Right lung (tissue), 2 donors: ENCODE measurements at regions not wholly inside any gene's neighbourhood (a gene's known extent, or its start where the extent isn't known, plus 50 kb on each side); places are given as distances from the start of the nearest gene placed in this dataset.
"Not testable (repeated sequence)": the region's sequence is repeated elsewhere in the genome, so short reads cannot be mapped to it uniquely, and the experiment has no call there.

ENCODE experiments used
- DNase-seq, 2 donors: peaks; one replicate each; pipeline ENCODE4 v3.0.0-alpha.2; 2013

DNA sequence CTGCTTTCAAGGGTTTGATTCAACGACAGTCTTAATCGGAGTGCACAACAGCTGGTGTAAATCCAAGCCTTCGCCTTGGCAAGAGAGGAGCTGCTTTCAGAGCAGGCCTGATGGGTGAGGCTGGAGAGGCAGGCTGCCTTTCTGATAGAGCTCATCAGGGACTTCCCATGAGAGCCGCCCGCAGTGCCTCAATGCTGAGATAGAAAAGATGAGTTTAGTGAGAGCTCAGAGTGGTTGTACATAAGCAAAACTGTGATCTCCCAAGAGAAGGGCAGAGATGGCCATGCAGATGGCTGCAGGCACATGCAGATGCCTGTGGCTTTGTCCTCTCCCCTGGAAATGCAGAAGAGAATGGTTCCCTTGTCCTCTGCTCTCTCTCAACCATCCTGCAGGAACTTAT lies 122.1 kb downstream of the ARL4C start:
- DNase-seq: peak; percentile 38 to 55

DNA sequence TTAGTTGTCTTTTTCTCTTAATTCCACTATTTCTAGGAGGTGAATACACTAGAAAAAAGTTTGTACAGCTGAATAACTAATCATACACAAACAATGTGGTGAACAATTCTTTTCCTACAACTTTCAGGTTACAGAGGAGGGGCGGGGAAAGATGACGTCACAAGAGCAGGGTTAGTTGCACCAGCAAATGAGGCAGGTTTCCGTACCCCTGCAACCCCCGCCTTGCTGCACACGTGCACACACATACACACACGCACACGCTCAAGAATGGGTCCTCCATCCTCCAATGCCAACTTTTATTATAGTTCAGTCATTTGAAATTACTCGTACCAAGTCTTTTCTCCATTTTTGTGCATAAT lies 122.8 kb downstream of the ARL4C start:
- no peak for DNase-seq

DNA sequence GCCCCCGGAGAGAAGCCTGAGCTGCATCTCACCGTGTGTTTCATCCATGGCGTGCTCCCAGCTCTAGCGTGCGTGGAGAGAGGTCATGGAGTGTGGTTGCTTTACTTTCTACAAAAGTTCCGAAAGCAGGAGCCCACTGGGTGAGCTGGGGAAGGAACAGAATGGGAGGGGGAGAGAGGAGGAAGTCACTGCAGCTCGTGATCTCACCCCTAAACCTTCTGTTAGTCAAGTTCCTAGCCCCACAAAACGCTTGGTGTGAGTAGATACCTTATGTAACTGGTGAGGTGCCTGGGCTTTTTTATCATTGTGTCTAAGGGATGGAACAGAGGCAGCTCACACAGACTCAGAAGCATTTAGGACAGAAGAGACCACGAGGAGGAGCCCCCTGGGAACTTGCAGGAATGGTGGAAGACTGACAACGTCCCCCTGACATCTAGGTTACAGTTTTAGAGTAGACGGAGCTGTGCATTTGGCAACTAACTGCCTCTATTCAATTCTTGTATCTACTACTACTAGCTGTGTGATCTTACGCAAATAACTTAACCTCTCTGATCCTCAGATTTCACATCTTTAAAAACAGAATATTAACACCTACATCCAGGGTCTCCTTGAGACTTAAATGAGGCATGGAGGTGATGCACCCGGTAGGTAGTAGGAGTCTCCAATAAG lies 123.3 kb downstream of the ARL4C start:
- no peak for DNase-seq

DNA sequence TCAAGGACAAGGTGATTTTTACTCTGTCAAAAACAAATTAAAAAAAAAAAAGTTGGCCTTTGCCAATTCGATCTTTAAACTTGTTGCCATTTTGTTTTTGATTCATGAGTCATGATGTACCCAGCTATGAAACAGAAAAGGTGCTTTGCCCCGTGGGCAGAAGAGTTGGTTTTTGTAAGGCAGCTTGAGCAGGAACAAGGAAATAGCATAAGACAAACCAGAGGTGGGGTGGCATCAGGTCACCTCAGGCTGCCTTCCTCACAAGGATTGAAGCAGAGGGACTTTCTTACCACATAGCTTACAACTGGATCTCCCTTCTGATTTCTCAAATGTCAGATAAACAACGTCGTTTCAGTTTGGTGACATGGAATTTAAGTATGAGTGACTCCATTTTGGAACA lies 123.8 kb downstream of the ARL4C start:
- DNase-seq: no peak

DNA sequence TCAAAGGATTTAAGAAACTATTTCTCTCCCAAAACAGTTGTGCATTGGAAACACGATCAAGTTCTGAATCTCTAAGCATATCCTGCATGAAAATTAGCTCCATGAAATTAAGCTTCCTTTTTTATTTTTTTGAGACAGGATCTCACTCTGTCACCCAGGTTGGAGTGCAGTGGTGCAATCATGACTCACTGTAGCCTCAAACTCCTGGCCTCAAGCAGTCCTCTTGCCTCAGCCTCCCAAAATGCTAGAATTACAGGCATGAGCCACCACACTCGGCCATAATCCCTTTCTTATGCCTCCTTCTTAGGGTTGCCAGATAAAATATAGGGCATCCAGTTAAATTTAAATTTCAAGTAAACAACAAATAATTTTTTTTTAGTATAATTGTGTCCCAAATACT lies 124.4 kb downstream of the ARL4C start:
- DNase-seq: no peak

DNA sequence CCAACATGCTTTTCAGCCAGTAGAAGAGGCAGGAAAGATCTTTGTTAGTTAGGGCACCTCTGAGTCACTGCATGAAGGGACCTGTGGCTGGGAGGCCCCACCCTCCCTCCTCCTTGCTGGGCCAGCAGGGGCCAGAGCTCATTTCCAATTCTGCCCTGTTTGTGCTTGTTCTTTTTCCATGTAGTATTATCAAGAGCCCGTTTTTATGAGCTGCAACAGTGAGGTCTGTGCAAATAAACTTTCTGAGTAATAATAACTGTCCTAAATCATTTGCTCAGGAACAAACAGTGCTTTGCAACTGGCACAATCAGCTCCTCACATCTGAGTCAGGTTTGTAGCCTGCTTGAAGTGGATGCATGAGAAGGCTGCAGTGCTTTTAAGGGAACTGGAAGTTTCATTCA lies 128.0 kb downstream of the ARL4C start:
- DNase-seq: no peak

DNA sequence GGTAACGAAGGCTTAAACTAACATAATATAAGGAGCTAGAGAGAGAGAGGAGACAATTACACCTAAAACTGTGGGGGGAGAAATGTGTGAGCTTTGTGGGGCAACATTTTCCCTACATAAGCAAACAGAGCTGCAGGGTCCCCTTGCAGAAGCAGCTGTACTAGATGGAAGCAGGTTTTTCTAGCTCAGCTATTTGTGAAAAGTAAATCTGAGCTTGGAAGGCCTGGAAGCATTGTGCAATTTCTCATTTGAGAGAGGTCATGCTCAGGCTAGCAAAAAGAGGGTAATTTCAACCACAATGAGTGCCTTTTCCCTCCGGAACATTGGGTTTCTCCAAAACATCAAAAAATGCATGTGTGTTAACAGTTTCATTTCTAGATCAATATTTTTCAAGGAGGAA lies 130.0 kb downstream of the ARL4C start:
- peak; percentile 71 for DNase-seq

DNA sequence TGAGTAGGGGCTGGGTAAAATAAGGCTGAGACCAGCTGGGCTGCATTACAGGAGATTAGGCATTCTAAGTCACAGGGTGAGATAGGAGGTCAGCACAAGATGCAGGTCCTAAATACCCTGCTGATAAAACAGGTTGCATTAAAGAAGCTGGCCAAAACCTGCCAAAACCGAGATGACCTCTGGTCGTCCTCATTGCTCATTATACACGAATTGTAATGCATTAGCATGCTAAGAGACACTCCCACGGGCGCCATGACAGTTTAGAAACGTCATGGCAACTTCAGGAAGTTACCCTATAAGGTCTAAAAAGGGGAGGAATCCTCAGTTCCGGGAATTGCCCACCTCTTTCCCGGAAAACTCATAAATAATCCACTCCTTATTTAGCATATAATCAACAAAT lies 132.2 kb downstream of the ARL4C start:
- DNase-seq: no peak

DNA sequence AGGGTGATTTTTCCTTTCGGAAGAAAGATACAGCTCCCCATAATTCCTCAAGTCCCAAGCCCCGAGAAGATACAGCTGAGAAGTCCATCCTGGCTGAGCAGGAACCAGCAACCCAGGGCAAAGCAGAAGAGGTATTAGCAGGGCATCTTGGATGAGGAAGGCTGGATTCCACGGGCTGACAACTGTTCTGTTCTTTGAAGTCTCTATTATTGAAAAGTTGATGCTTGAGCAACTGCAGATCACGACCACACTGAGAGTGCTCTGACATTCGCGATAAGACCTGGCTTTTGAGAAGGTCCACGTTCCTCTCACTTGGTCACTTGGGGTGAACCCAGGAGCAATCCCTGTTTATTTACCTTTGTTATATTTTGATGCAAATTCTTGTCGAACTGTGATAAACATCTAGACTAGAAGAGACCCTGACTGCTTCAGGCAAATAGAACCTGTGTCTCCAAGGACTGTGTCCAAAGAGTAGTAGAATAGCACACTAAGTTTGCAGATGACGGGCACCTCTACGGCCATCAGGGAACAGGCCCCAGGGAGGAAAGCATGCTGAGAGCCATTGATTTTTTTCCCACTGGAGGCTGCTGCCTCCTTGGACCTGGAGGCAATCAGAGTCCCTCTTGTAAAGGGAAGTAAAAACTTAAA lies 133.1 kb downstream of the ARL4C start:
- no peak for DNase-seq

DNA sequence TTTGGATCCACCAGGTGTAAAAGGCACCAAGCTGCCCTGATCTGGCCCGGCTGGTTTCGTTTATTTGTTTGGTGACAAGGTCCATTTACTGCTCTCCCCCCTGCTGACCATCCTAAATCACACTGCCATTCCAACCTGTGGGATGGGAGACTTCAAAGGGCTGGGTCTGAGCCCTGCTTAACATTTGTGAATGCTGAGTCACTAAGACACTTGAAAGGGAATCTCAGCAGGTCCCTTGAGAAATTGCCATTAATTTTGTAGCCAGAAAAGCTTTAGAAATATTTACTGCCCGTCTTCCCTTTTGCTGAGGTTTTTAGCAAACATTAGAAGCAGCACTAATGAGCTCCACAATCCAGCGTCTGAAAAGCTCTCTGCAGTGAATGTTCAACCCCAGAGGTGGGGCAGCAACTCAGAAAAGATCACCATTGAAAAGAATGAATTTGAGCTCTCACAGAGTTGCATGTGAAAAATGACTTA lies 133.8 kb downstream of the ARL4C start:
- peak in 1 of 2 donors; percentile 21 for DNase-seq

DNA sequence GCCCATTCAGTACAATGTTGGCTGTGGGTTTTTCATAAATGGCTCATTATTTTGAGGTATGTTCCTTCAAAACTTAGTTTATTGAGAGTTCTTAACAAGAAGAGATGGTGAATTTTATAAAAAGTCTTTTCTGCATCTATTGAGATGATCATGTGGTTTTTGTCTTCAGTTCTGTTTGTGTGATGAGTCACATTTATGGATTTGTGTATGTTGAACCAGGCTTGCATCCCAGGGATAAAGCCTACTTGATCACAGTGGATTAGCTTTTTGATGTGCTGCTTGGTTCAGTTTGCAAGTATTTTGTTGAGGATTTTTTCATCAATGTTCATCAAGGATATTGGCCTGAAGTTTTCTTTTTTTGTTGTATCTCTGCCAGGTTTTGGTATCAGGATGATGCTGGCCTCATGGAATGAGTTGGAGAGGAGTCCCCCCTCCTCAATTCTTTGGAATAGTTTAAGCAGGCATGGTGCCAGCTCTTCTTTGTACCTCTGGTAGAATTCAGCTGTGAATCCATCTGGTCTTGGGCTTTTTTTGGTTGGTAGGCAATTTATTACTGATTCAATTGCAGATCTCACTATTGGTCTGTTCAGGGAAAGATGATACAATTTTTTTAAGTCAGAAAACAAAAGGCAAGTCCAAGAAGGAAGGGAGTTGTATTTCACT lies 136.4 kb downstream of the ARL4C start:
- DNase-seq: not testable (repeated sequence)

DNA sequence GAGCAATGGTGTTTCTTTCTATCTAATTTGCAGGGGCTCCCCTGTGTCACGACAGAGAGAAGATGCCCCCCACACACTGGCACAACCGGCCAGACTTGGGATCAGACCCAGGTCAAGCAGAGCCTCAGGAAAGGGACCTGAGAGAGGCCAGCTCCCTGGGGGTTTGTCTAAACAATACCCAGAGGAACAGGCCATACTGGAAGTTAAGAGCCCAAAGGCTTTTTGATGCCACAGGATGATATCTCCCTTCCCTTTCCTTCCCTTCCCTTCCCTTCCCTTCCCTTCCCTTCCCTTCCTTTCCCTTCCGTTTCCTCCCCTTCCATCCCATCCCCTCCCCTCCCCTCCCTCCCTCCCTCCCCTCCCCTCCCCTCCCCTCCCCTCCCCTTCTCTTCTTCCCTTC lies 139.2 kb downstream of the ARL4C start:
- DNase-seq: no peak

DNA sequence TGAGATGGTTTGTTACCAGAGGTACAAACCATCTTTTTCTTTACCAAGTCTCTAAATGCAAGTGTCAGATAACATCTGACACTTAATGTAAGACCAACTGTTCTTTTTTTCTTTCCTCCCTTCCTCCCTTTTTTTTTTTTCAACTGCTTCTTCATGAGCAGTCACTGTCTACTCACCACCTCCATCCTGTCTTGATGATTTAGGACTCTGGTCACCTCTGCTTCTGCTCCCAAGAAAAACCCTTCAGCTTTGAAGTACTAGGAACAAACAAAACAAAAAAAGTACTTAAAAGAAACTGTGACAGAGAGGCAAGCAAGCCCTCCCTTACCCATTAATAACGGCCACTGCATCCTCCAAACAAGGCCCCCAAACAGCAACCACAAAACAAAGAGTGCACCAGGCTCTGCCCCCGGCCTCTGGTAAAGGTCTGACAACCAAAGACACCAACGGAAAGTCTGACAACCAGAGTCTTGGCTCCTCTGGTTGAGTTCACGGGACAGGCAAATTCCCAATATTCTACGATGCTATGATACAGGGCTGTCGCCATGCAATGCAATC lies 141.0 kb downstream of the ARL4C start:
- DNase-seq: no peak

DNA sequence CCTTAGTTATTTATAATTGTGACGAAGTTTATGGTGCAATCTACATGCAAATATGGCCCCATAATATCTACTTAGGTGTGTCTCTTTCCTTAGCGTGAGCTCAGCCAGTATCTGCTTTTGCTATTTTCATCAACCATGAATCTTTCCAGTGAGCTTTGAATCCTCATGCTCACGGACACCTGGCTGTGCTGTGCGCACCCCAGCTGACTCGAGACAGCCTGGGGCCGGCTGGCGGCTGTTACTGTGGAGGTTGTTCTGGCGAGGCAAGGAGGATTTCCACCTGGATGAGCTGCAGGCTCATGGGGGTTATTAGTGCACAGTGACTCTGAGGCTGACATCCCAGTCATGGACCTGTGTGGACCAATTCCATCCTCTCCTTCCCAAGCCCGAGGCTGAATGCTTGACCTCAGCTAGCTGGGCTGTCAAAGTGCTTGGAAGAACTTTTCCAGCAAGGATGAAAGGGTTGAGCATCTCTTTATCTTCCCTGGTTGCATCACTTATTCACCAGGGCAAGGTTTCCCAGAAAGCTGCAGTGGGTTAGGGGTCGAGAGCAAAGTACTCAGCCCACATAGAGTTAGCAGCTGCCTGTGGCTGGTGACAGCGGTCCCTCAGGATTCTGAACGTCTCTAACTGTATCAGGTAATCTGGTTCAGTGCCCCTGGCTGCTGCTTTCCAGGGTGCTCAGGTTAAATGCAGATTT lies 141.7 kb downstream of the ARL4C start:
- no peak for DNase-seq

DNA sequence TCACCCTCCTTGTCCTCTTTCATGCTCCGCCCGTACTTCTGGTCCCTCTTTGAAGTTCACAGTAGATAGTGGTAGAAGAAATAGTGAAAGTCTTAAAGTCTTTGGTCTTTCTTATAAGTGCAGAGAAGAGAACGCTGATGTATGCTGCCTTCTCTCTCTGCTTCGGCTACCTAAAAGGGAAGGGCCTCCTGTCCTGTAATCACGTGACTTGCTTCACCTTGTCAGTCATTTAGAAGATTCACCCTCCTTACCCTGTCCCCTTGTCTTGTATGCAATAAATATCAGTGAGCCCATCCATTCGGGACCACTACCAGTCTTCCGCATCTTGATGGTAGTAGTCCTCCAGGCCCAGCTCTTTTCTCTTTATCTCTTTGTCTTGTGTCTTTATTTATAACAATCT lies 144.6 kb downstream of the ARL4C start:
- DNase-seq: no peak

DNA sequence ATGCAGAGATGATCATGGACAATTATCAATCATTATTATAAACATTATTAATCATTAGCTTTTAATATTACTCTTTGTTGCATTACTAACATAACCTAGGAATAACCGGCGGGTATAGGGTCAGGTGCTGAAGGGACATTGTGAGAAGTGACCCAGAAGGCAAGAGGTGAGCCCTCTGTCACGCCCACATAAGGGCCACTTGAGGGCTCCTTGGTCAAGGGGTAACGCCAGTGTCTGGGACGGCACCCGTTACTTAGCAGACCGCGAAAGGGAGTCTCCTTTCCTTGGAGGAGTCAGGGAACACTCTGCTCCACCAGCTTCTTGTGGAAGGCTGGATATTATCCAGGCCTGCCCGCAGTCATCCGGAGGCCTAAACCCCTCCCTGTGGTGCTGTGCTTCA lies 145.0 kb downstream of the ARL4C start:
- DNase-seq: not testable (repeated sequence)

DNA sequence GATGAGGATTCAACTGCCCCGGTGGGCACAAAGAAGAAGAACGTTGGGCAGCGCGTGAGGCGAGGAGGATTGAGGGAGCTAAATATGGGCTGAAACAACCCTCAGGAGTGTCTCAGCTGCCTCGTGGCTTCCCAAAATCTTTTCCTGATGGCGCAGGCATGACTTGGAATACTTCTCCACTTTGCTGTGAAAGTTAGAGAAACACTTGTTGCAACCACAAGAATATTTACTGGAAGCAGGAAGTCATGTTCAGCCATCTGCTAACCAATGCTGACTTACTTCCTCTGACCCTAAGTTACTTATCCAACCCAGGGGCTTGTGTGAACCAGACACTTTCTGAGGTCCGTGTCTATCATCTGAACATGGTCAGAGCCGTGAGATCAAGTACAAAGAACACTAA lies 148.8 kb downstream of the ARL4C start:
- no peak for DNase-seq

DNA sequence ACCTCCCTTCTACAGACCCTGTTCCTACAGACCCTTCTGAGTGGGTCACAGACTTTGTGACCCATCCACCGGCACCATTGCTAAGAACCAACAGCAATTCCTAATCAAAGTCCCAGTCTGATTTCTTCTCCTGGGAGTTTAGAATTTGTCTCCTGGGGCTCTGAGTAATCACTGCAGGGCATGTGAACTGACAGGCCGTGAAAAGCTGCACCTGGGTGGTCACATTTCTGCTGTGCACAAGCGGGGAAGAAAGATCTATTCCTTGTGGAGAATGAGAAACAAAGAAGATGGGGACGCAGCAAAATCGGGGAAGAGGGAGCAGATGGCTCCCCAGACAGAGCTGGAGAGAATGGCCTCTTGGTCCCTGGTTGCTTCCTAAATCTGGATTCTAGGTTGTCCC lies 151.0 kb downstream of the ARL4C start:
- DNase-seq: no peak

DNA sequence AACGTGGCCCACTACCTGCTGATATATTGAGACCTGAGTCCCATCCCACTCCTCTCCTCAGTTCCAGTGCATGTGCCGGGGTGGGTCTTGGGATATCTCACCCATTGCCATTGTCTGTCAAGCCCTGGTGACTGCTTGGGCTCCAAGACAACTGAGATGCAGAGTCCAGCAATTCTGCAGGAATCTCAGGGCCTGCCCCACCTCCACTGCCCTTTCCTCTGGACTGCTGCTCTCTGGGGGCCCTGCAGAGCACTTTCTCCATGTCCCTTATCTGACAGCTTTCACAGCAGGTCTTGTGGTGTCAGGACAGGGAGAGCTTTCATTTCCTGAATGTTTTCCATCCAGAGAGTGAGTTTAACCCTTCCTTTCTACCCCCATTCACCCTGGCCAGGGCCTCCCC lies 152.9 kb downstream of the ARL4C start:
- no peak for DNase-seq

DNA sequence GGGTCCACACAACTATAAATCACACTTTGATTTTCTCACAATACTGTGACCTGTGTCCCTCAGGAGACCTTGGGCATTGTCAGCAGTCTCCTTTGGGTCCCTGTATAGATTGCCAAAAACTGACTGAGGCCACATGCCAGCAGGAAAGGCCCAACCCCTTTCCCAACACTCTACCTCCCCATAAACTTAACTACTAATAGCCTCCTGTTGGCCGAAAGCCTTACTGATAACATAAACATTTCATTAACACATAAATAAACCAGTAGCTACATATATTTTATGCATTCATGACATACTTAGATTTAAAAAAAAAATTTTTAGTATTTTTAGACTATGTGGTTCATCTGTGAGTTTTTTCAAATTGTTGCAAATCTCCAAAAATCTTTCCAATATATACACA lies 153.5 kb downstream of the ARL4C start:
- DNase-seq: no peak

DNA sequence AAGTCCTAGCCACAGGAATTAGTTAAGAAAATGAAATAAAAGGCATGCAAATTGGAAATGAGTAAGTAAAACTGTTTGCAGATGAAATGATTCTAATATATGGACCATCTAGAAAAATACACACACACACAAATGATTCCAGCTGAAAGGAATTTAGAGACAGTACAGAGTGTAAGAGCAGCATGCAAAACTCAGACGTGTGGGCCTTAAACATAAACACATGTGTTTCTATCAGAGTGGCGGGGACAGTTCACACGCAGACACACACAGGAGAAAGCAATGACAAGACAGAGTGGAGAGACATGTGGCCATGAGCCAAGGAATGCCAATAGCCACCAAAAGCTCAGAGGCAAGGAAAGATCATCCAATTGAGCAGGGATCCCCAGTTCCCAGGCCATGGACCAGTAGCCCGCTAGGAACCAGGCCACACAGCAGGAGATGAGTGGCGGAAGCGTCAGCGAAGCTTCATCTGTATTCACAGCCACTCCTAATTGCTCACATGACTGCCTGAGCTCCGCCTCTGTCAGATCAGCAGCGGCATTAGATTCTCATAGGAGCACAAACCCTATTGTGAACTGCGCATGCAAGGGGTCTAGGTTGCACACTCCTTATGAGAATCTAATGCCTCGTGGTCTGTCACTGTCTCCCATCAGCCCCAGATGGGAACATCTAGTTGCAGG lies 155.4 kb downstream of the ARL4C start:
- DNase-seq: no peak

DNA sequence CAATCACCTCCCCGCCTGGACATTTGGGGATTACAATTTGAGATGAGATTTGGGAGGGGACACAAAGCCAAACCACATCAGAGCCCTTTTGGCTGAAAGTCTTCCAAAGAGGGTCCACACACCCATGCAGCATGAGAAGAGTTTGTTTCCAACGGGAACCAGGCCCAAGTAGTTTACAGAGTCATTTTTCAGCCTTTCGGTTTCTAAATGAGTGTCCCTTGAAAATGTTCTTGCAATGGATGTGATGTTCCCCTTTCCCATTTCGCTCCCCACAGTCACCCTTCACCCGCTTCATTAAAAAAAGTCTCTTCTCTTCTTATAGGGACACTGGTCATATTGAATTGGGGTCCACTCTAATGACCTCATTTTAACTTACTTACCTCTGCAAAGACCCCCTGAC lies 157.4 kb downstream of the ARL4C start:
- no peak for DNase-seq
